SIG-M5 treated with dmso at 0.1 percent for 504 hours (cell line): ENCODE measurements at regions not wholly inside any gene's neighbourhood (a gene's known extent, or its start where the extent isn't known, plus 50 kb on each side); places are given as distances from the start of the nearest gene placed in this dataset.

Experiments used
- DNase-seq: peaks from one replicate; lab custom pipeline; 2025; ENCODE audit not compliant: unreplicated experiment; lab: John Stamatoyannopoulos, UW

- no peak for DNase-seq
These were observed 75.9 kb upstream of the SPHKAP start for GRCh38 chr2:228257379-228257778.

- DNase-seq: no peak
These were observed 72.3 kb upstream of the SPHKAP start for GRCh38 chr2:228253752-228254151.

GRCh38 chr2:228247335-228247734 is 65.8 kb upstream of the SPHKAP start:
- no peak for DNase-seq

- DNase-seq: no peak
These were observed 64.1 kb upstream of the SPHKAP start for GRCh38 chr2:228245601-228246000.

GRCh38 chr2:228242591-228242990 is 61.1 kb upstream of the SPHKAP start:
- no peak for DNase-seq

- no peak for DNase-seq
These were observed 58.5 kb upstream of the SPHKAP start for GRCh38 chr2:228239907-228240561.

- no peak for DNase-seq
These were observed 57.9 kb upstream of the SPHKAP start for GRCh38 chr2:228239207-228239906.
